ENCODE measurements at regions not wholly inside any gene's neighbourhood (a gene's known extent, or its start where the extent isn't known, plus 50 kb on each side); places are given as distances from the start of the nearest gene placed in this dataset.

GRCh38 chr1:47622776-47623556, 185.1 kb downstream of the FOXD2 start:
- Histone ChIP-seq H3K9me3 (no peaks in the 10 kb centered on the region), H3K4me3 (no peak overlapping the region), H3K27ac (no peak overlapping the region), H3K27me3 (no peaks in the 10 kb centered on the region), H3K4me1 (no peaks in the 10 kb centered on the region), H3K36me3 (no peaks in the 10 kb centered on the region)
- TF ChIP-seq POLR2AphosphoS5 (IDR thresholded peaks at IDR 0.05) (no peak), EP300 (IDR thresholded peaks at IDR 0.05) (no peak), POLR2A (IDR thresholded peaks at IDR 0.05) (no peak), CTCF (IDR thresholded peaks at IDR 0.05) (no peak)
- no peak for DNase-seq
- WGBS, 2 donors: 90 to 93% methylated on average over 8 of the region's 8 CpGs
- intact Hi-C loops (cut with DNase I): no loop called here

- Histone ChIP-seq H3K27me3 (no peaks in the 10 kb centered on the region), H3K36me3 (no peaks in the 10 kb centered on the region), H3K4me1 (no peaks in the 10 kb centered on the region), H3K9me3 (no peaks in the 10 kb centered on the region), H3K27ac (no peak overlapping the region), H3K4me3 (no peak overlapping the region)
- intact Hi-C loops (cut with DNase I): no loop called here
- WGBS, 2 donors: 93 to 97% methylated on average over 5 of the region's 5 CpGs
- no peak for DNase-seq
- TF ChIP-seq POLR2AphosphoS5 (IDR thresholded peaks at IDR 0.05): no peak
- TF ChIP-seq CTCF (IDR thresholded peaks at IDR 0.05): no peak
- no peak for TF ChIP-seq POLR2A (IDR thresholded peaks at IDR 0.05)
- no peak for TF ChIP-seq EP300 (IDR thresholded peaks at IDR 0.05)
These were observed 185.7 kb downstream of the FOXD2 start for GRCh38 chr1:47623557-47623940.

- Histone ChIP-seq H3K4me1 (no peaks in the 10 kb centered on the region), H3K27ac (no peak overlapping the region), H3K36me3 (no peaks in the 10 kb centered on the region), H3K27me3 (no peaks in the 10 kb centered on the region), H3K9me3 (no peaks in the 10 kb centered on the region), H3K4me3 (no peak overlapping the region)
- WGBS, 2 donors: 44 to 52% methylated on average over 4 of the region's 4 CpGs
- TF ChIP-seq POLR2AphosphoS5 (IDR thresholded peaks at IDR 0.05) (no peak), EP300 (IDR thresholded peaks at IDR 0.05) (no peak), POLR2A (IDR thresholded peaks at IDR 0.05) (no peak), CTCF (IDR thresholded peaks at IDR 0.05) (no peak)
- intact Hi-C loops (cut with DNase I): no loop called here
- no peak for DNase-seq
These were observed 186.7 kb downstream of the FOXD2 start for GRCh38 chr1:47624531-47624930.

GRCh38 chr1:47627016-47627415, 189.2 kb downstream of the FOXD2 start:
- H3K4me1 ChIP-seq: no peaks in the 10 kb centered on the region
- H3K27ac ChIP-seq: no peak overlapping the region
- DNase-seq: no peak
- H3K4me3 ChIP-seq: no peak overlapping the region
- WGBS, 2 donors: 94 to 95% methylated on average over 2 of the region's 2 CpGs
- no peaks in the 10 kb centered on the region for H3K9me3 ChIP-seq
- no peaks in the 10 kb centered on the region for H3K27me3 ChIP-seq
- TF ChIP-seq EP300 (IDR thresholded peaks at IDR 0.05): no peak
- no peak for TF ChIP-seq POLR2A (IDR thresholded peaks at IDR 0.05)
- no peak for TF ChIP-seq CTCF (IDR thresholded peaks at IDR 0.05)
- TF ChIP-seq POLR2AphosphoS5 (IDR thresholded peaks at IDR 0.05): no peak
- intact Hi-C loops (cut with DNase I): no loop called here
- no peaks in the 10 kb centered on the region for H3K36me3 ChIP-seq

All from sigmoid colon (tissue), 6 donors.